COLO829 (cell line): ENCODE measurements at regions not wholly inside any gene's neighbourhood (a gene's known extent, or its start where the extent isn't known, plus 50 kb on each side); places are given as distances from the start of the nearest gene placed in this dataset.
"Not testable (repeated sequence)": the region's sequence is repeated elsewhere in the genome, so short reads cannot be mapped to it uniquely, and the experiment has no call there.

Experiments
- DNase-seq: peaks from one replicate; pipeline ENCODE4 v3.0.0; 2012; ENCODE audit warnings: low spot score

DNA sequence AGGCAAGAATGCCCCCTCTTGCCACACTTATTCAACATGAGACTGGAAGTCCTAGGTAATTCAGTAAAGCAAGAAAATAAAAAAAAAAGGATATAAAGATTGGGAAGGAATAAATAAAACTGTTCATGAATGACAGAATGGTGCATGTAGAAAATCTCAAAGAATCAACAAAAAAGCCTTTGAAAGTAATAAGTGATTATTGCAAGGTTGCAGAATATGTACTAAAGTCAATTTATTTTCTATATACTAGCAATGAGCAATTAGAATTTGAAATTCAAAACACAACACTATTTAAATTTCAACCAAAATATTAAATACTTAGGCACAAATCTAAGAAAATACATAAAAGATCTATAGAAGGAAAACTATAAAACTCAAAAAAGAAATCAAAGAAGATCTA, 58.6 kb downstream of the MAGEA10 start:
- no peak for DNase-seq

DNA sequence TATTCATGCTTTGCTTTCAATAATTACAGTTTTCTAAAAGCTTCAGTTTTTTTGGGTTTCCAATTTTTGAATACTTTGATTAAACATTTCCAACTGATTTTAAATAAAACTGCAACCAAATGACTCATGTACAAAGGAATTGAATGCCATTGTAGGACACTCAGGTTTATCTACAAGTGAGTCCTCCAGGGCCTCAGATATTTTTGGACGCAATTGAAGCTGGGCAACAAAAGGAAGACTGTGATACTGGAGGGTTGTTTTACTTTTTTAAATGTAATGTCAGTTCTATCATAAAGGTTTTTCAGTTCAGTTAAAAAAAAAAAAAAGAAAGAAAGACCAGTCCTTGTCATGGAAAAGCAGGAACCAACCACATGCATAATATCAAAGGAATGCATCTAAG, 64.2 kb downstream of the MAGEA10 start:
- no peak for DNase-seq

DNA sequence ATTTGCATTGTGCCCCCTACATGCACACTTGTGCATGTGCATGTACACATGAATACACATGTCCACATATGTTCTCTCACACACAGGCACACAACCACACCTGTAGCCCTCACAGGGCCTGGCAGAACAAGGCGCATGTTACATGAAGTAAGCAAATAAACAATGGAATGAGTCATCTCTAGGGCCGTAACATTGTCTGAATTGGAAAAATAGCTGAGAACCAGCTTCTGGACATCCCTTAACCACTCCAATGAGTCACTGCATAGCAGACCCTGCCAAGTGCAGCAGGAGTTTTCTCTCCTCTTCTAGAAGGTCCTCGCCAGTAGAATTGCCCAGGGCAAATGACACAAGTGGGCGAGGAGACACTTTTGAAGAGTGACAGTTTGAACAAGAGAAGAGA, 66.1 kb downstream of the MAGEA10 start:
- peak; percentile 1 for DNase-seq

DNA sequence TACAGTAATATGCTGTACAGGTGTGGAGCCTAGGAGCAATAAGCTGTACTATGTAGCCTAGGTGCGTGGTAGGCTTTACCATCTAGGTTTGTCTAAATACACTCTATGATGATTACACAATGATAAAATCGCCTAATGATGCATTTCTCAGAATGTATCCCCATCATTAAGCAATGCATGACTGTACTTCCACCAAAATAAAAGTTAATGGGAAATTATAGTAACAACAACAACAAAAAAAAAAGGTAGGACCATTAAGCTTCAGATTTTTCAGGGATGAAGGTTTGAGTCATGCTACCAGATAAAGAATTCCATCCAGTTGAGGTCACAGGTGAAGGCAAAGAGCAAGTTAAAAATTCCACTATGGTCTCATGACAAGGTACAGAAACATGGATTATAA, 68.2 kb downstream of the MAGEA10 start:
- DNase-seq = no peak

DNA sequence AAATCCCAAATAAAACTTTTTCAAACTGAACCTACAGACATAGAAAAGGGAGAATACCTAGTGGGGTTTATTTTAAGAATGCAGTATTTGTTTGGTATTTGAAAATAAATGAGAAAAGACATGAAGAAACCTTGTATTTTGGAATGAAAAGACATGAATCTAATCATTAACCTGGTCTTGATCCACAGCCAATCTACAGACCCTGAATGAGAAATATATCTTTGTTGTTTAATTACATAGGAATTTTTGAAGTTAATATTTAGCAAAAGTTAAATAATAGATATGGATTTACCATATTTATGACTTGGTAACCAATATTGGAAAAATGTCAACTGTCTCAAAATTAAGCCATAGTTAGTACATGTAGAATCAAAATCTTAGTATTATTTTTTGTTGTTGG, 76.8 kb downstream of the MAGEA10 start:
- no peak for DNase-seq

DNA sequence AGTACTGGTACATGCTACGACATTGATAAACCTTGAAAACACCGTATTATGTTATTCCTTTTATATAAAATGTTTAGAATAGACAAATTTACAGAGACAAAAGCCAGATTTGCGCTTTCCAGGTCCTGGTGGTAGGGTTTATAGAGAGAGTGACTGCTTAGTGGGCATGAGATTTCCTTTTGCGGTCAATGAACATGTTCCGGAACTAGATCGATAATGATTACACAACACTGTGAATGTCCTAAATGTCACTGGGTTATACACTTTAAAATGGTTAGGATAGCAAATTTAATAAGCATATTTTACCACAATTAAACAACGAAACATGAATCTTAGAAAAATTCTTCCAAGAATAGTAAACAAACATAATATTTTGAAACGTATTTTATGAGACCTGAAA, 77.3 kb downstream of the MAGEA10 start:
- DNase-seq = no peak

DNA sequence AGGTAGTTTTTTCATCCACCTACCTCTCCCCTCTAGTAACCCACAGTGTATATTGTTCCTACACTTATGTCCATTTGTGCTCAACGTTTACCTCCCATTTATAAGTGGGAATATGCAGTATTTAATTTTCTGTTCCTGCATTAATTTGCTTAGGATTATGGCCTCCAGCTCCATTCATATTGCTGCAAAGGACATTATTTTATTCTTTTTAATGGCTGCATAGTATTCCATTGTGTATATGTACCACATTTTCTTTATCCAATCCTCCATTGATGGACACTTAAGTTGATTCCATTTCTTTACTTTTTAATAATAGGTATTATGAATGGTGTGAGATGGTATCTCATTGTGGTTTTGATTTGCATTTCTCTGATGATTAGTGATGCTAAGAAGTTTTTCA, 76.1 kb upstream of the GABRE start:
- not testable (repeated sequence) for DNase-seq

DNA sequence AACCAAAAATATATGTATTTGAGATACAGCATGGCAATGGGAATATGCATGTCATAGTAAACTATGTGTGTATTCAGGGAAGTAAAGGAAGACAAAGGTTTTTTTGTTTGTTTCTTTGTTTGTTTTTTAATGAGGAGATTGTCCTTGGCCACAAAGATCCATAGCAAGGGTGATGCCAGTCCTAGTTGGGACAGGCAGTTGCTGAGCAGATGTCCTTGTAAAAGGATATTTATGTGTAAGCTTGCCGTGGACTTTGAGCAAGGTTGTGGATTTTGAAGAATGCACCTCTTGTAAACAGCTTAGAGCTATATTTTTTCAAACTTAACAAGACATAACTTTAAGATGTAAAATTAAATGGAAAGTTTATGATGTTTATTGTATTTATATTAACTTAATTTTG, 69.9 kb upstream of the GABRE start:
- DNase-seq = no peak

DNA sequence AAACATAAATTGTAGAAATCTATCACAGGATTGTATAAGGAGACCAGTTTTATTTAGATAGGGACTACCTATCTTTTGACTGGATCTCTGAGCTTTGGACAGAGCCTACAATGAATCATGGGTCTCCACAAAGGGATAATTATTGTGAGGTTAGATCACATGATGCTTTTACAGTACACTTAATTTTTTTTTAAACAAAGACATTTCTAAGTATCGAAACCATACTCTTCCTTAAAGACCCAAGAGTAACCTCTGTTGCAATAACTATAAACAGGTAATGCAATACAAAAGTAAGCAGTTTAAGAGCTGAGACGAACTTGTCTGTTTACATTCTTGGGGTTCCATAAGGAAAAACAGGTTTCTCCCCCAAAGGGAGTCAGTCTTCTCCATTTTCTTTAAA, 64.3 kb upstream of the GABRE start:
- peak; percentile 4 for DNase-seq

DNA sequence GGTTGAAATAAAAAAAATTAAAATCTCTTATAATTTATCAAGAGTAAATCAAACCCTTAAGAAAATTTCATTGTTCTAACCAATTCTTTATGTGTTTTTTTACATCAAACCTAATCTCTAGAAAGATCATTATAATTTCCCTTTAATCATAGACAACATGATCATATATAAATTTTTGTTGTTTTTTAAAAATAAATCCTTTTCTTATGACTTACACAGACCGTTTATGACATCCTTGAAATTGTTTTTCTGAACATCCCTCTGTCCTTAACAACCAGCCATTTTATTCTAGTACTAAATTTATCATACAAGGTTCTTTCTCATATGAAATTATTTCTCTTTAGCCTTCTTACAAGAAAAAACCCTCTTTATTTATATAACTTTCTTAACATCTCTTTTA, 62.7 kb upstream of the GABRE start:
- DNase-seq = no peak

DNA sequence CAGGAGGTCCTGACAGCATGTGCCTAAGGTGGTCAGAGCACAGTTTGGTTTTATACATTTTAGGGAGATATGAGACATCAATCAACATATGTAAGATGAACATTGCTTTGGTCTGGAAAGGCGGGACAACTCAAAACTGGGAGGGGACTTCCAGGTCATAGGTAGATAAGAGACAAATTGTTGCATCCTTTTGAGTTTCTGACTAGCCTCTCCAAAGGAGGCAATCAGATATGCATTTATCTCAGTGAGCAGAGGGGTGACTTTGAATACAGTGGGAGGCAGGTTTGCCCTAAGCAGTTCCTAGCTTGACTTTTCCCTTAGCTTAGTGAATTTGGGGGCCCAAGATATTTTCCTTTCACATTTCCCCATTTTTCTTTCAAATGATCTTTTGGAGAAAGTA, 56.9 kb upstream of the GABRE start:
- not testable (repeated sequence) for DNase-seq

DNA sequence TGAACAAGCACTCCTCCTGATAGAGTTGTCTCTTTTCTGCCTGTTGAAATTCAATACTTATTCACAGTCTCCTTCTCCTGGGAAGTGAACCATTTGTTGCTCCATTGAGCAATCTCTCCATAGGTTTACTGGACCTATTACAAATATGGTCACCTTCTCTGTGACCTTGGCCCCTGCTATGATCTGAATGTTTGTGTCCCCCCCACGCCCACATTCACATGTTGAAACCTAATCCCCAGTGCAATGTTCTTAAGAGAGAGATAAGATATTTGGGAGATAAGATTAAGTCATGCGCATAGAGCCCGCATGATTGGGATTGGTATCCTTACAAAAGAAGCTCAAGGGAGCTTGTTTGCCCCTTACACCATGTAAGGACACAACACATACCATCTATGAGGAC, 54.1 kb upstream of the GABRE start:
- no peak for DNase-seq

DNA sequence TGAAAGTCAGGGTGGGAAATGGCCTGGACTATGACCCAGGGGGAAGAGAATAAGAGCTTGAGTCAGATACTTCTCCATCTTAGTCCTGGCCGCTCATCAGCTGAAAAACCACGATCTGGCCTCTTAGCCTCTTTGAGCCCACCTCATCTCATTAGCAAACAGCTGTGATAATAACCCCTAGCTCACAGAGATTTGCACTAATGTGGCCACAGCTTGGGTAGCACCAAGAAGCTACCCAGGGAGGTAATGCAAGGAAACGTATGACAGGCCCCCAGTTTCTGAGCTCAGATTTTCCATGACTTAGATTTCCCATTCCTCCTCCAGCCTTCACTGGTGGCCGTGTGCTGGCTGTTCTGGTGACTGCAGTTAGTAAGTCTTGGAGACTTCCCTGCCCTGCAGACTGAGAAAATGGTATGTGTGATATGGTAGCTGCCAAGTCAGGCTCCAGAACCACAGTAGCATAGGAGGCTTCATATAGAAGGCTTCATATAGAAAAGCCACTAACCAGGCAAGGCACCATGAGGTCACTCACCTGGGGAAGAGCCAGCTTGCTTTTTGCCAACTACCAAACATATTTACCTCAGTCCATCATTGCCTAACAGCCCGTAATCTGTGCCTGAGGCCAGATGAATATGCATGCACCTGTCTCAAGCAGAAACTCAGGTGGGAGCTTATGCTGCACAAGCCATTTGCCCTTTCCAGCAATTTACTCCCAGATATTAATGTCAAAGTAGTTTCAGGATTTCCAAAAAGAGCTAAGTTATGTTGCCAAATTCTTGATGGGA, 51.4 kb upstream of the GABRE start:
- DNase-seq = no peak

DNA sequence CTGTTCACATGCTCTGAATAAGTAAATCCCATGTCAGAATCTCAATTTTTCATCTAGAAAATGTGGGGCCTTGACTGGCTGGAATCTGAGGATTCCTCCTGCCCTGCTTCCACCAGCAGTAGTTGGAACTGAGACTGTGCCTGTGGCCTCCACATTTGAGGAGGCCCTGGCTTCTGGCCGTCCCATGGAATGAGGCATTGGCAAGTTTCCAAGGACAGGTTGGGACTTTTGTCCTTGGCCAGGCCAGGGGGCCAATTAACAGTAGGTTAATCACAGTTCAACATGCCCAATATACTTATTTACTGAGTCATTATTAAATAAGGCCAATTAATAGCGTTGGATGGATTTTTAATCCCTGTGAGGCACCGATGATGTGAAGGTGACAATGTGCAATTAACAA, 50.2 kb upstream of the GABRE start:
- DNase-seq = no peak
